Liver (tissue), 8 donors: ENCODE measurements at regions not wholly inside any gene's neighbourhood (a gene's known extent, or its start where the extent isn't known, plus 50 kb on each side); places are given as distances from the start of the nearest gene placed in this dataset.

Experiments
- DNase-seq: peaks from one replicate; pipeline ENCODE4 v3.0.0-alpha.2; 2017; ENCODE audit warnings: low spot score
- H3K27ac ChIP-seq, 2 donors: one replicate each; pipeline ENCODE4 v1.7.0; 2013; ENCODE audit warnings: inconsistent platforms in 2 of 2, low read length in 2 of 2, control low read depth in 1 of 2, low read depth in 1 of 2, mild to moderate bottlenecking in 1 of 2
- H3K27me3 ChIP-seq, 4 donors: one replicate each; pipeline versions ENCODE4 v1.6.1 to v1.7.0; 2013; ENCODE audit warnings: low read length in 3 of 4, inconsistent platforms in 1 of 4, mild to moderate bottlenecking in 1 of 4, moderate library complexity in 1 of 4; ENCODE audit not compliant: control insufficient read depth in 4 of 4, insufficient read depth in 4 of 4
- H3K36me3 ChIP-seq, 4 donors: one replicate each; pipeline versions ENCODE4 v1.6.1 to v1.7.0; 2013; ENCODE audit warnings: low read length in 3 of 4, mild to moderate bottlenecking in 3 of 4, low read depth in 1 of 4, moderate library complexity in 1 of 4; ENCODE audit not compliant: control insufficient read depth in 4 of 4, insufficient read depth in 3 of 4
- H3K4me1 ChIP-seq, 4 donors: one replicate each; pipeline versions ENCODE4 v1.6.1 to v1.7.0; 2013; ENCODE audit warnings: low read length in 3 of 4, mild to moderate bottlenecking in 3 of 4, moderate library complexity in 1 of 4; ENCODE audit not compliant: control insufficient read depth in 4 of 4, insufficient read depth in 4 of 4
- H3K4me3 ChIP-seq, 3 donors: one replicate each; pipeline versions ENCODE4 v1.6.1 to v1.7.0; 2013; ENCODE audit warnings: low read length in 3 of 3, control low read depth in 1 of 3, low read depth in 1 of 3, mild to moderate bottlenecking in 1 of 3
- H3K9ac ChIP-seq, 2 donors: one replicate each; pipeline ENCODE4 v1.7.0; 2013; ENCODE audit warnings: low read length in 2 of 2, mild to moderate bottlenecking in 2 of 2, moderate library complexity in 2 of 2, control low read depth in 1 of 2, low read depth in 1 of 2
- H3K9me3 ChIP-seq, 4 donors: one replicate each; pipeline versions ENCODE4 v1.6.1 to v1.7.0; 2013; ENCODE audit warnings: low read length in 3 of 4; ENCODE audit not compliant: control insufficient read depth in 4 of 4
- ATF3 ChIP-seq: IDR thresholded peaks from 2 replicates; pipeline ENCODE4 v1.6.1; 2016; ENCODE audit warnings: antibody characterized with exemption
- EGR1 ChIP-seq, 2 donors: IDR thresholded peaks; 2 replicates each; pipeline ENCODE4 v1.6.1; 2016 to 2018; ENCODE audit warnings: antibody characterized with exemption in 2 of 2, low read depth in 2 of 2
- FOXA1 ChIP-seq: IDR thresholded peaks from 2 replicates; pipeline ENCODE4 v1.6.1; 2016; ENCODE audit warnings: antibody characterized with exemption
- FOXA2 ChIP-seq: IDR thresholded peaks from 2 replicates; pipeline ENCODE4 v1.6.1; 2016; ENCODE audit warnings: antibody characterized with exemption
- GABPA ChIP-seq, 2 donors: IDR thresholded peaks in 1 of 2; conservative IDR thresholded peaks in 1 of 2; 2 replicates each; pipeline ENCODE4 v1.6.1; 2016; ENCODE audit warnings: antibody characterized with exemption in 2 of 2, mild to moderate bottlenecking in 1 of 2, moderate library complexity in 1 of 2
- HNF4A ChIP-seq, 2 donors: conservative IDR thresholded peaks; 2 replicates each; pipeline ENCODE4 v1.6.1; 2016; ENCODE audit warnings: antibody characterized with exemption in 2 of 2, mild to moderate bottlenecking in 2 of 2
- HNF4G ChIP-seq: IDR thresholded peaks from 2 replicates; pipeline ENCODE4 v1.6.1; 2016; ENCODE audit warnings: antibody characterized with exemption
- JUND ChIP-seq, 2 donors: IDR thresholded peaks; 2 replicates each; pipeline ENCODE4 v1.6.1; 2016; ENCODE audit warnings: antibody characterized with exemption in 2 of 2
- MAX ChIP-seq: IDR thresholded peaks from 2 replicates; pipeline ENCODE4 v1.6.1; 2016; ENCODE audit warnings: antibody characterized with exemption
- NR2F2 ChIP-seq: IDR thresholded peaks from 2 replicates; pipeline ENCODE4 v1.6.1; 2016; ENCODE audit warnings: antibody characterized with exemption
- RAD21 ChIP-seq, 2 donors: IDR thresholded peaks; 2 replicates each; pipeline ENCODE4 v1.6.1; 2016; ENCODE audit warnings: antibody characterized with exemption in 2 of 2, mild to moderate bottlenecking in 2 of 2
- RXRA ChIP-seq, 2 donors: IDR thresholded peaks; 2 replicates each; pipeline ENCODE4 v1.6.1; 2017 to 2018; ENCODE audit warnings: antibody characterized with exemption in 2 of 2, mild to moderate bottlenecking in 1 of 2
- SP1 ChIP-seq: IDR thresholded peaks from 2 replicates; pipeline ENCODE4 v1.6.1; 2018; ENCODE audit warnings: antibody characterized with exemption, mild to moderate bottlenecking
- TAF1 ChIP-seq: conservative IDR thresholded peaks from 2 replicates; pipeline ENCODE4 v1.6.1; 2016; ENCODE audit warnings: antibody characterized with exemption, mild to moderate bottlenecking
- YY1 ChIP-seq: IDR thresholded peaks from 2 replicates; pipeline ENCODE4 v1.6.1; 2016; ENCODE audit warnings: antibody characterized with exemption, mild to moderate bottlenecking
- WGBS: extraction: QIAGEN DNeasy Blood & Tissue Kit; methylation state at CpG from one replicate; pipeline ENCODE4 v1.1.7; 2013; 5-methylcytosine and 5-hydroxymethylcytosine counted together
- TF ChIP-seq, protein P1 (sequence below): fragments of 150-350 bp; IDR thresholded peaks from 2 replicates; pipeline ENCODE4 v1.5.1; 2017; ENCODE audit warnings: improper control_type of control experiment, low read depth, low read length; ENCODE audit not compliant: missing input control
- TF ChIP-seq, protein P2 (sequence below): IDR thresholded peaks from 2 replicates; pipeline ENCODE4 v1.6.1; 2016; ENCODE audit warnings: antibody characterized with exemption
- TF ChIP-seq, protein P3 (sequence below): IDR thresholded peaks from 2 replicates; pipeline ENCODE4 v1.6.1; 2016; ENCODE audit warnings: antibody characterized with exemption, mild to moderate bottlenecking
- donor health status: healthy.
- donor health status: healthy.
- donor health status: healthy.
- donor health status: healthy.
- donor health status: healthy.

DNA sequence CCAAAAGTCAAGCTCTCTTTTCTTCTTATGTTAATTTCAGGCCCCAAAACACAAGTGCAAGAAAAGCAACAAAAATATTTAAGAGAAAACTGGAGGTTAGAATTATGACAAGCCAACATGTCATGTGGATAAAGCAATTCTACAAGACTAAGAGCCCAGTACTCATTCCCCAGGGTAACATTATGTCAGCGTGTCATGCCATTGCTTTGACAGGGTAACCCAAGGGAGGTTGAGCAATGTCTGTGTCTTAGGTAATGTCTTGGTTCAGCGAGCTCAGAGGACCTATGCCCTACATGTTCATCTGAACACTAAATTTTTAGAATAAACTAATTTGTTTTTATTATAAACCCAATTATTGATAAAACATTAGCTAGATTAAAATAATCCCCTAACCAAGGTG is 173.2 kb upstream of the ZNF804A start:
- Histone ChIP-seq H3K4me1 (no peaks in the 10 kb centered on the region), H3K9me3 (no peaks in the 10 kb centered on the region), H3K9ac (no peak overlapping the region), H3K27me3 (no peaks in the 10 kb centered on the region), H3K4me3 (no peak overlapping the region), H3K36me3 (no peaks in the 10 kb centered on the region), H3K27ac (no peak overlapping the region)
- WGBS, result 82% methylated on average over 2 of the region's 2 CpGs
- TF ChIP-seq, protein P1, sequence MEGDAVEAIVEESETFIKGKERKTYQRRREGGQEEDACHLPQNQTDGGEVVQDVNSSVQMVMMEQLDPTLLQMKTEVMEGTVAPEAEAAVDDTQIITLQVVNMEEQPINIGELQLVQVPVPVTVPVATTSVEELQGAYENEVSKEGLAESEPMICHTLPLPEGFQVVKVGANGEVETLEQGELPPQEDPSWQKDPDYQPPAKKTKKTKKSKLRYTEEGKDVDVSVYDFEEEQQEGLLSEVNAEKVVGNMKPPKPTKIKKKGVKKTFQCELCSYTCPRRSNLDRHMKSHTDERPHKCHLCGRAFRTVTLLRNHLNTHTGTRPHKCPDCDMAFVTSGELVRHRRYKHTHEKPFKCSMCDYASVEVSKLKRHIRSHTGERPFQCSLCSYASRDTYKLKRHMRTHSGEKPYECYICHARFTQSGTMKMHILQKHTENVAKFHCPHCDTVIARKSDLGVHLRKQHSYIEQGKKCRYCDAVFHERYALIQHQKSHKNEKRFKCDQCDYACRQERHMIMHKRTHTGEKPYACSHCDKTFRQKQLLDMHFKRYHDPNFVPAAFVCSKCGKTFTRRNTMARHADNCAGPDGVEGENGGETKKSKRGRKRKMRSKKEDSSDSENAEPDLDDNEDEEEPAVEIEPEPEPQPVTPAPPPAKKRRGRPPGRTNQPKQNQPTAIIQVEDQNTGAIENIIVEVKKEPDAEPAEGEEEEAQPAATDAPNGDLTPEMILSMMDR, result no peak
- TF ChIP-seq NR2F2 (no peak), JUND (IDR thresholded peaks at IDR 0.05) (no peak), SP1 (no peak), MAX (no peak), HNF4G (no peak), TAF1 (no peak)
- DNase-seq, result no peak

GRCh38 chr2:184444217-184444616 is 154.1 kb upstream of the ZNF804A start:
- Histone ChIP-seq H3K4me3 (no peak overlapping the region), H3K9ac (no peak overlapping the region), H3K27ac (no peak overlapping the region), H3K36me3 (no peaks in the 10 kb centered on the region), H3K27me3 (no peaks in the 10 kb centered on the region), H3K9me3 (no peaks in the 10 kb centered on the region), H3K4me1 (no peaks in the 10 kb centered on the region)
- TF ChIP-seq NR2F2 (no peak), FOXA1 (no peak), JUND (IDR thresholded peaks at IDR 0.05) (no peak), HNF4A (conservative IDR thresholded peaks at IDR 0.05) (no peak), RXRA (IDR thresholded peaks at IDR 0.05) (no peak), YY1 (no peak), HNF4G (no peak), FOXA2 (no peak), ATF3 (no peak), RAD21 (IDR thresholded peaks at IDR 0.05) (no peak), EGR1 (IDR thresholded peaks at IDR 0.05; ENCODE audit: low read depth in 2 of 2) (no peak), MAX (no peak), GABPA (IDR thresholded peaks at IDR 0.05 in 1 of 2, conservative IDR thresholded peaks at IDR 0.05 in 1 of 2) (no peak), SP1 (no peak)
- TF ChIP-seq, protein P1, result no peak
- TF ChIP-seq, protein P2, sequence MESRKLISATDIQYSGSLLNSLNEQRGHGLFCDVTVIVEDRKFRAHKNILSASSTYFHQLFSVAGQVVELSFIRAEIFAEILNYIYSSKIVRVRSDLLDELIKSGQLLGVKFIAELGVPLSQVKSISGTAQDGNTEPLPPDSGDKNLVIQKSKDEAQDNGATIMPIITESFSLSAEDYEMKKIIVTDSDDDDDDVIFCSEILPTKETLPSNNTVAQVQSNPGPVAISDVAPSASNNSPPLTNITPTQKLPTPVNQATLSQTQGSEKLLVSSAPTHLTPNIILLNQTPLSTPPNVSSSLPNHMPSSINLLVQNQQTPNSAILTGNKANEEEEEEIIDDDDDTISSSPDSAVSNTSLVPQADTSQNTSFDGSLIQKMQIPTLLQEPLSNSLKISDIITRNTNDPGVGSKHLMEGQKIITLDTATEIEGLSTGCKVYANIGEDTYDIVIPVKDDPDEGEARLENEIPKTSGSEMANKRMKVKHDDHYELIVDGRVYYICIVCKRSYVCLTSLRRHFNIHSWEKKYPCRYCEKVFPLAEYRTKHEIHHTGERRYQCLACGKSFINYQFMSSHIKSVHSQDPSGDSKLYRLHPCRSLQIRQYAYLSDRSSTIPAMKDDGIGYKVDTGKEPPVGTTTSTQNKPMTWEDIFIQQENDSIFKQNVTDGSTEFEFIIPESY, result no peak
- TF ChIP-seq, protein P3, sequence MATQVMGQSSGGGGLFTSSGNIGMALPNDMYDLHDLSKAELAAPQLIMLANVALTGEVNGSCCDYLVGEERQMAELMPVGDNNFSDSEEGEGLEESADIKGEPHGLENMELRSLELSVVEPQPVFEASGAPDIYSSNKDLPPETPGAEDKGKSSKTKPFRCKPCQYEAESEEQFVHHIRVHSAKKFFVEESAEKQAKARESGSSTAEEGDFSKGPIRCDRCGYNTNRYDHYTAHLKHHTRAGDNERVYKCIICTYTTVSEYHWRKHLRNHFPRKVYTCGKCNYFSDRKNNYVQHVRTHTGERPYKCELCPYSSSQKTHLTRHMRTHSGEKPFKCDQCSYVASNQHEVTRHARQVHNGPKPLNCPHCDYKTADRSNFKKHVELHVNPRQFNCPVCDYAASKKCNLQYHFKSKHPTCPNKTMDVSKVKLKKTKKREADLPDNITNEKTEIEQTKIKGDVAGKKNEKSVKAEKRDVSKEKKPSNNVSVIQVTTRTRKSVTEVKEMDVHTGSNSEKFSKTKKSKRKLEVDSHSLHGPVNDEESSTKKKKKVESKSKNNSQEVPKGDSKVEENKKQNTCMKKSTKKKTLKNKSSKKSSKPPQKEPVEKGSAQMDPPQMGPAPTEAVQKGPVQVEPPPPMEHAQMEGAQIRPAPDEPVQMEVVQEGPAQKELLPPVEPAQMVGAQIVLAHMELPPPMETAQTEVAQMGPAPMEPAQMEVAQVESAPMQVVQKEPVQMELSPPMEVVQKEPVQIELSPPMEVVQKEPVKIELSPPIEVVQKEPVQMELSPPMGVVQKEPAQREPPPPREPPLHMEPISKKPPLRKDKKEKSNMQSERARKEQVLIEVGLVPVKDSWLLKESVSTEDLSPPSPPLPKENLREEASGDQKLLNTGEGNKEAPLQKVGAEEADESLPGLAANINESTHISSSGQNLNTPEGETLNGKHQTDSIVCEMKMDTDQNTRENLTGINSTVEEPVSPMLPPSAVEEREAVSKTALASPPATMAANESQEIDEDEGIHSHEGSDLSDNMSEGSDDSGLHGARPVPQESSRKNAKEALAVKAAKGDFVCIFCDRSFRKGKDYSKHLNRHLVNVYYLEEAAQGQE, result no peak
- DNase-seq, result no peak
- 71% methylated on average over 2 of the region's 2 CpGs for WGBS
